Esophagus squamous epithelium (tissue), 5 donors: ENCODE measurements at regions not wholly inside any gene's neighbourhood (a gene's known extent, or its start where the extent isn't known, plus 50 kb on each side); places are given as distances from the start of the nearest gene placed in this dataset.
A peak's percentile ranks its signal among the peaks of the same experiment; 100 is the strongest.
"Not testable (repeated sequence)": the region's sequence is repeated elsewhere in the genome, so short reads cannot be mapped to it uniquely, and the experiment has no call there.

Source experiments
- DNase-seq: peaks from one replicate; lab custom pipeline; 2025; lab: John Stamatoyannopoulos, UW
- H3K27ac ChIP-seq, 4 donors: fragments of 200-600 bp; sonication (generic); one replicate each; pipeline ENCODE4 v1.5.1; 2016 to 2019; ENCODE audit warnings: mild to moderate bottlenecking in 1 of 4
- H3K27me3 ChIP-seq, 4 donors: fragments of 200-600 bp; sonication (generic); 1 replicate in 3 of 4; 2 replicates in 1 of 4; pipeline versions ENCODE4 v1.5.1 to v1.6.0; 2017 to 2021; ENCODE audit warnings: antibody characterized with exemption in 1 of 4
- H3K36me3 ChIP-seq, 3 donors: fragments of 200-600 bp; sonication (generic); one replicate each; pipeline ENCODE4 v1.5.1; 2016 to 2019
- H3K4me1 ChIP-seq, 3 donors: fragments of 200-600 bp; sonication (generic); one replicate each; pipeline ENCODE4 v1.5.1; 2017 to 2019
- H3K4me3 ChIP-seq, 4 donors: fragments of 200-600 bp; sonication (generic); 1 replicate in 3 of 4; 2 replicates in 1 of 4; pipeline ENCODE4 v1.5.1; 2016 to 2019; ENCODE audit warnings: mild to moderate bottlenecking in 2 of 4, moderate library complexity in 1 of 4
- H3K9me3 ChIP-seq, 3 donors: fragments of 200-600 bp; sonication (generic); one replicate each; pipeline ENCODE4 v1.5.1; 2016 to 2019
- POLR2A ChIP-seq, 4 donors: fragments of 450-650 bp; IDR thresholded peaks; one replicate each; pipeline ENCODE4 v1.6.1; 2017; ENCODE audit warnings: antibody characterized with exemption in 4 of 4, mild to moderate bottlenecking in 4 of 4, moderate library complexity in 3 of 4
- WGBS, 2 donors: methylation state at CpG; one replicate each; pipeline ENCODE4 v1.1.5; 2018; 5-methylcytosine and 5-hydroxymethylcytosine counted together
- intact Hi-C: fragments of 100-400 bp; cut with DNase I; formaldehyde crosslinking; loops from one replicate; pipeline ENCODE4 v1.15.0; 2022
- TF ChIP-seq, protein P1 (sequence below), 6 experiments: fragments of 450-650 bp in 4 of 6; fragments of 200-600 bp in 2 of 6; sonication (generic) in 2 of 6; IDR thresholded peaks; one replicate each; pipeline ENCODE4 v1.5.1; 2016 to 2019; ENCODE audit warnings: antibody characterized with exemption in 6 of 6, mild to moderate bottlenecking in 4 of 6, moderate library complexity in 4 of 6
- donor health status: DM: yes; HTN: yes; CAD: no.

DNA sequence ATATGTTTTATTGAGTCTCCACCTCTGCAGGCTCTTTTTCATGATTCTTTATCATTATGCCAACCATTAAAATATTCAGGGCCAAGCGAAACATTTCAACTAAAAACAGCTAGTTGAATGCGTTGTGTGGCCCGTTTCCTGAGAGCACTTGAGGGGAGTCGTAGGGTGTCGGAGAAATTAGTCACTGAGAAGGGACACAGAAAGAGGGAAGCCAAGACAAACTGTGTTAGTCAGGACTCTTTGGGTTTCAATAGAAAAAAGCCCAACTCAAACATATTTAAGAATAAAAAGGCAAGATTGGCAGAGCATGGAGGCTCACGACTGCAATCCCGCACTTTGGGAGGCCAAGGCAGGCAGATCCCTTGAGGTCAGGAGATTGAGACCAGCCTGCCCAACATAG is 58.9 kb downstream of the MAFB start:
- intact Hi-C loops, result no loop called here
- Histone ChIP-seq H3K36me3 (no peaks in the 10 kb centered on the region), H3K4me3 (no peak overlapping the region), H3K4me1 (peaks cover 4 to 23% (median 7%) of the 10 kb centered on the region in 3 donors), H3K27ac (no peak overlapping the region), H3K9me3 (peaks cover 0 to 4% (median 0%) of the 10 kb centered on the region in 3 donors), H3K27me3 (no peaks in the 10 kb centered on the region)
- TF ChIP-seq POLR2A (IDR thresholded peaks at IDR 0.05), result no peak
- TF ChIP-seq, protein P1, sequence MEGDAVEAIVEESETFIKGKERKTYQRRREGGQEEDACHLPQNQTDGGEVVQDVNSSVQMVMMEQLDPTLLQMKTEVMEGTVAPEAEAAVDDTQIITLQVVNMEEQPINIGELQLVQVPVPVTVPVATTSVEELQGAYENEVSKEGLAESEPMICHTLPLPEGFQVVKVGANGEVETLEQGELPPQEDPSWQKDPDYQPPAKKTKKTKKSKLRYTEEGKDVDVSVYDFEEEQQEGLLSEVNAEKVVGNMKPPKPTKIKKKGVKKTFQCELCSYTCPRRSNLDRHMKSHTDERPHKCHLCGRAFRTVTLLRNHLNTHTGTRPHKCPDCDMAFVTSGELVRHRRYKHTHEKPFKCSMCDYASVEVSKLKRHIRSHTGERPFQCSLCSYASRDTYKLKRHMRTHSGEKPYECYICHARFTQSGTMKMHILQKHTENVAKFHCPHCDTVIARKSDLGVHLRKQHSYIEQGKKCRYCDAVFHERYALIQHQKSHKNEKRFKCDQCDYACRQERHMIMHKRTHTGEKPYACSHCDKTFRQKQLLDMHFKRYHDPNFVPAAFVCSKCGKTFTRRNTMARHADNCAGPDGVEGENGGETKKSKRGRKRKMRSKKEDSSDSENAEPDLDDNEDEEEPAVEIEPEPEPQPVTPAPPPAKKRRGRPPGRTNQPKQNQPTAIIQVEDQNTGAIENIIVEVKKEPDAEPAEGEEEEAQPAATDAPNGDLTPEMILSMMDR (IDR thresholded peaks at IDR 0.05), result no peak
- no peak for DNase-seq
- WGBS, 2 donors, result 92 to 96% methylated on average over 6 to 7 of the region's 7 CpGs

DNA sequence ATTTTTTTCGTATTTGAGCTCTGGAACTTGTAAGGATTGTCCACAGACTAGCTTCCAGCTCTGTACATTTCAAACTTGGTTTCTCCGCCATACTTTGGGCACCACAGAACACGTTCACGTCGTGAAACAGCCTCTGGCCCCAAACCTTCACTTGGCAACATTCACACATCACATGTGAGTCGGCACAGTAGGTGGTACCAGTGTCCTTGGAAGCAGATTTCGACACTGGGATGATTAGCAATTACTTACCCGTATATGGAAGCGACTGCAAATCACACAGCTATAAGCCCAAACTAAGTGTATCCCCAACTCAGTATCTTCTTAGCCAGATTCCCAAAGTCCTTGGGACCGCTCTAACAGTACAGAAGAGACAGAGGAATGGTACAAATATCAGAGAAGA is 60.2 kb downstream of the MAFB start:
- DNase-seq, result no peak
- WGBS, 2 donors, result 36 to 45% methylated on average over 10 of the region's 10 CpGs
- no peaks in the 10 kb centered on the region for H3K36me3 ChIP-seq

DNA sequence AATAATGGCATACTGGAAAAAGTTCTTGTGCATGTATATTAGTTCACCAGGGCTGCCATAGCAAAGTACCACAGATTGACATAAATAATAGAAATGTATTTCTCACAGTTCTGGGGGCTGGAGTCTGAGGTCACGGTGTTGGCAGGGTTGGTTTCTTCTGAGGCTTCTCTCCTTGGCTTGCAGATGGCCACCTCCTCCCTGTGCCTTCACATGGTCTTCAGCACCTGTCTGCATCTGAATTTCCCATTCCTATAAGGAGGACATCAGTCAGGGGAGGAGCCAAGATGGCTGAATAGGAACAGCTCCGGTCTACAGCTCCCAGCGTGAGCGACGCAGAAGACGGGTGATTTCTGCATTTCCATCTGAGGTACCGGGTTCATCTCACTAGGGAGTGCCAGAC is 70.0 kb downstream of the MAFB start:
- H3K9me3 ChIP-seq, H3K4me1 ChIP-seq, H3K27ac ChIP-seq, DNase-seq, H3K27me3 ChIP-seq, intact Hi-C loops, H3K36me3 ChIP-seq: not testable (repeated sequence)
- peak overlapping the region in 1 of 4 donors; percentile 44 for H3K4me3 ChIP-seq
- 86 to 89% methylated on average over 1 of the region's 7 CpGs for WGBS, 2 donors

More for the DNA sequence above, 60.2 kb downstream of the MAFB start:
- H3K9me3 ChIP-seq, result peaks cover 0 to 4% (median 0%) of the 10 kb centered on the region in 3 donors
- no peak overlapping the region for H3K27ac ChIP-seq
- H3K27me3 ChIP-seq, result no peaks in the 10 kb centered on the region
- TF ChIP-seq POLR2A (IDR thresholded peaks at IDR 0.05), result no peak
- TF ChIP-seq, protein P1 (IDR thresholded peaks at IDR 0.05), result no peak
- peaks cover 4 to 23% (median 7%) of the 10 kb centered on the region in 3 donors for H3K4me1 ChIP-seq
- H3K4me3 ChIP-seq, result no peak overlapping the region
- intact Hi-C loops, result no loop called here

DNA sequence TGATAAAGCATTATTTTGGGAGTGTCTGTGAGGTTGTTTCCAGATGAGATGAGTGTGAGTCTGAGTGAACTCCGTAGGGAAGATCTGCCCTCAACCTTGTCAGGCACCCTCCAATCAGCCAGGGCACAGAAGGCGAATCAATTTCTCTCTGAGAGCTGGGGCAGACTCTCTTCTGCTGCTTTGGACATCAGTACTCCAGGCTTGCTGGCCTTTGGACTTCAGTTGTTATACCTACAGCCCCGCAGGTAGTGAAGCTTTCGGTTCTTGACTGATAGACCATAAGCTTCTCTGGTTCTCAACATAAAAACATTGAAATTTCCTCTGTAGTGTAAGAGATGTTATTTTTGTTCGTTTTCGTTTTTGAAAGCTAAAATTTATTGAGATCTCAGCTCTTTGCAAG is 71.4 kb downstream of the MAFB start:
- Histone ChIP-seq H3K36me3 (no peaks in the 10 kb centered on the region), H3K4me1 (peaks cover 0 to 3% (median 0%) of the 10 kb centered on the region in 3 donors), H3K4me3 (no peak overlapping the region), H3K27ac (no peak overlapping the region), H3K9me3 (no peaks in the 10 kb centered on the region), H3K27me3 (peaks cover 0 to 7% (median 0%) of the 10 kb centered on the region in 4 donors)
- DNase-seq, result no peak
- TF ChIP-seq, protein P1 (IDR thresholded peaks at IDR 0.05), result no peak
- no peak for TF ChIP-seq POLR2A (IDR thresholded peaks at IDR 0.05)
- intact Hi-C loops, result no loop called here
- WGBS, 2 donors, result 85 to 89% methylated on average over 5 to 6 of the region's 6 CpGs

DNA sequence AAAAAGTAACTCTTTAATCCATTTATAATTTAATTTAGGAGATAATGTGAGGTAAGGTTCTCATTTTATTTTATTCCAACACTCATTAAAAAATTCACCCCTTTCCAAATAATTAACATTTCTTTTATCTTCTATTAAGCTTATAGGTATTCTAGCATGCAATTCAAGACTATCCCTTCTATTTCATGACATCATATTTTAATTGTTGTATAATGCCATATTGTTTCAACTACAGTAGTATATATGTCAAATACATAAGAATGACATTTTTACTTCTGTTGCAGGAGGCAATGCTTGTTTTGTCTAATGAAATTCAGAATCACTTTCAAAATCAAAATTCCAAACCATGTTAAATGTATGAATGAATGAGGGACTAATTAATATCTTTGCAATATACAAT is 76.2 kb downstream of the MAFB start:
- H3K36me3 ChIP-seq, result no peaks in the 10 kb centered on the region

More for the DNA sequence above, 76.2 kb downstream of the MAFB start:
- intact Hi-C loops, result no loop called here
- Histone ChIP-seq H3K9me3 (no peaks in the 10 kb centered on the region), H3K27me3 (peaks cover 0 to 7% (median 0%) of the 10 kb centered on the region in 4 donors), H3K4me3 (no peak overlapping the region), H3K4me1 (no peaks in the 10 kb centered on the region), H3K27ac (no peak overlapping the region)
- TF ChIP-seq POLR2A (IDR thresholded peaks at IDR 0.05), result no peak
- TF ChIP-seq, protein P1 (IDR thresholded peaks at IDR 0.05), result no peak
- no peak for DNase-seq
